HG02763 (cell line): ENCODE measurements at regions not wholly inside any gene's neighbourhood (a gene's known extent, or its start where the extent isn't known, plus 50 kb on each side); places are given as distances from the start of the nearest gene placed in this dataset.
"Not testable (repeated sequence)": the region's sequence is repeated elsewhere in the genome, so short reads cannot be mapped to it uniquely, and the experiment has no call there.

ENCODE experiments used
- ATAC-seq: cut with Tn5 transposase; IDR thresholded peaks from one replicate; pipeline ENCODE4 v1.9.1; 2021; ENCODE audit warnings: mild to moderate bottlenecking, moderate library complexity; ENCODE audit not compliant: unreplicated experiment

- ATAC-seq = no peak
These were observed 194.4 kb downstream of the IZUMO3 start for GRCh38 chr9:24351258-24351657.

- ATAC-seq = no peak
These were observed 203.2 kb downstream of the IZUMO3 start for GRCh38 chr9:24342457-24342856.

DNA sequence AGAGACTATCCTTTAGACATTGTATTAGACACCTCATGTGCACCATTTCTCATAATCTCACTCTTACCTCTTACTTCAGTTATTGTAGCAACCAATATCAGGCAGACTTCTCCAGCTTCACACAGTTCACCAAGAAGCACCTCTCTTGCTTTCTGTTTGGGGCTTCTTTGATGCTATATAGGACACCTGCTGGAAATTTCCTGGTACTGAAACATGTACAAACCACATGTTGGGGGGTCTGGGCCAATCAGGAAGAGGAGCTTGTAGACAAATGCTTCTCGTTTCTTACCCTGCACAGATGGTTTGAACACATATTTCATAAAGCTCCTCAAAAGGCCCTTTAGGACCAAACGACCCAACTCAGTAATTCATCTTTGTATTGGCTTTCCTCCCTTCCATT is 212.1 kb downstream of the IZUMO3 start:
- ATAC-seq = no peak

DNA sequence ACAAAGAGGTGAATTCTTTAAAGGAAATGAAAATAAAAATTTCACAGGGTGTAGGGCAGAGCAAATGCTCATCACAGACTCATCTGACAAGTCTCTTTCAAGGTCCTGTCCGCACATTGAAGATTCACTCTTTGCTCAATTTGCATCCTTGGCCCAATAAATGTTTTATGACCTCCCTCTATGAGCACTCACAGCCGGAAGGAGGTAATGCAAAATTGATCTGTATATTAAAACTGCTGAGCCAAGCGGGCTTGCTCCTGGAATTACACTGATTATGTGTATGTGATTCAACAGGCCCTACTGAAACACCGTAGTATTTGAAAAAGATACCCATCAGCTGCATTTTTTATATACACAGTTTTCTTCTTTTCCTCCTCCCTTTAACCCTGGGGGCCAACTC is 246.8 kb downstream of the IZUMO3 start:
- ATAC-seq = no peak

DNA sequence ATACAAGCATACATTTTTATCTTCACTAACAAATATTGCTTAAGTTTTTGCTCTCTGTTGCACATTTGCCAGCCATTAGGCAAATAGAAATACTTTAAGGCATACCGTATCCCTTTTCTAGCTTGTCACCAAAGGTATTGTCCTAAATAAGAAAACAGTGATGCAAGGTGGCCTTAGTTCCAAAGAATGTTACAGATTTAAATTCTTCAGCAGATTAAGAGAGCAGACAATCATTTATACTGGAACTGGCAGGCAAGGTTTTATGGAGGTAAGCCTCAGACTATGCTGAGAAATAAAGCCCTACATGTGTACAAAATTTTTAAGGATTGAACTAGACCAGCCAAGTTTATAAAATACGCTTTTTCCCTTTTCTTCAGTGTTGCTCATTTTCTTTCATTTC is 247.8 kb downstream of the IZUMO3 start:
- no peak for ATAC-seq

DNA sequence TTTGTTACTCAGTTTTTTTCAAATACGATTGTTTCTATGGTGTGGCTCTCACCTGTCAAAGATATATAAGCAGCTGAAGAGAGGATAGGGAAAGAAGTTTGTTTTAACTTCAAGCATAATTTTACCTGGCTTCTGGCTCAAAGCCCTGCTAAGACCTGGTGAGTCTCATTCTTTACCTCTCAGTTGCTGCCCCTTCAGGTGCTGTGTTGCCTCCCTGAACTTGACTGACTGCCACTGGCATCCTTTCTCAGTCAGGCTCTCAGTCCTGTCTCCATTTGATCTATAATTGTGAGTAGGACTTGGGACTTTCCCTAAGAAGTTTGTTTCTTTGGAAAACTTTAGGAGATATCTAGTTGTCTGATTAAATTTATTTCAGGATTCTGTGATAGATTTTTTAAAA is 249.6 kb downstream of the IZUMO3 start:
- no peak for ATAC-seq

GRCh38 chr9:24293386-24293785 is 252.3 kb downstream of the IZUMO3 start:
- ATAC-seq = no peak

GRCh38 chr9:24286761-24287160 is 258.9 kb downstream of the IZUMO3 start:
- no peak for ATAC-seq

DNA sequence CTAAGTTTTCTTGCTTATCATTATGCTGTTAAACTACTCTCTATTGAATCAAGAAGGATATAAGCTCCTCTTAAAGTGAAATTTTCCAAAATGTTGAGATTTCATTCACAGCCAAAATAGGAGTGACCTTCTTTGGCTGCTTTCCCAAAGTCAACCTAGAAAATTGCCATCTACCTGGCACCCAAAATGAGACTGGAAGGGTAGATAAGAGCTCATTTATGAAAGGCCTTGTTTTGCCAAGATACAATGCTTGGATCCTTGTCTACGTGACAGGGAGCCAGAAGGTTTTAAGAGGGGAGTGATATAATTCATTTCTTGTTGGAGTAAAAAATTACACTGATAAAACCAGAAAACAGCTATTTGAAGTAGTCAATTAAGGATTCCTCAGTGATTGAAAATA is 287.1 kb downstream of the IZUMO3 start:
- ATAC-seq = no peak

- ATAC-seq = no peak
These were observed 288.0 kb downstream of the IZUMO3 start for GRCh38 chr9:24257726-24258125.

- no peak for ATAC-seq
These were observed 299.7 kb downstream of the IZUMO3 start for GRCh38 chr9:24245988-24246387.

- no peak for ATAC-seq
These were observed 303.1 kb downstream of the IZUMO3 start for GRCh38 chr9:24242576-24242975.

GRCh38 chr9:24218656-24219055 is 327.0 kb downstream of the IZUMO3 start:
- ATAC-seq = no peak

GRCh38 chr9:24210641-24211040 is 335.1 kb downstream of the IZUMO3 start:
- no peak for ATAC-seq

GRCh38 chr9:24189986-24190385 is 355.7 kb downstream of the IZUMO3 start:
- no peak for ATAC-seq

DNA sequence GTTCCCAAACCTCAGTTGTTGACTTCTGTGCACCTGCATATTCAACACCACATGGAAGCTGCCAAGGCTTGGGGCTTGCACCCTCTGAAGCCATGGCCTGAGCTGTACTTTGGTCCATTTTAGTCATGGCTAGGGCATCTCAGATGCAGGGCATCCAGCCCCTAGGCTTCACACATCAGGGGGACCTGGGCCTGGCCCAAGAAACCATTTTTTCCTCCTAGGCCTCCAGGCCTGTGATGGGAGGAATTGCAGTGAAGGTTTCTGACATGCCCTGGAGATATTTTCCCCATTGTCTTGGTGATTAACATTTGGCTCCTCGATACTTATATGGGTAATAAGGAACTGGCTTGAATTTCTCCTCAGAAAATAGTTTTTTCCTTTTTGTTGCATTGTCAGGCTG is 354.5 kb upstream of the ELAVL2 start:
- ATAC-seq = not testable (repeated sequence)

DNA sequence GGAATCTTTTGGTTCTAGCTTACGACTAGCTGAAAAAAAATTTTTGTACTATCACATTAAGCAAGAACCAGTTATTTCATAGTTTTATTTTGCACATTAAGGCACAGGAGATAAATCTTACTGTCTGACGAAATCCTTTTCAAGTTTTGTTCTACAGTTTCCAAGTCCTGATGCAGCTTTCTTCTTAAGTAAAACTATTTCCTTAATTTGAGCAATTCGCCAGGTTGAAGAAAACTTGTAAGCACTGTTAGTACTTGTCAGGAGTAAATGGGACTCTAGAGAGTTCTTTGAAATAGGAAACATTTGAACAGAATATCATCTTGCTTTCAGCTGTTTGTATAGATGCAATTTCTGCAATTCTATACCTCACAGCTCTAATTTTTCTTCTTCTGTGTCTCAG is 318.8 kb upstream of the ELAVL2 start:
- ATAC-seq = no peak

DNA sequence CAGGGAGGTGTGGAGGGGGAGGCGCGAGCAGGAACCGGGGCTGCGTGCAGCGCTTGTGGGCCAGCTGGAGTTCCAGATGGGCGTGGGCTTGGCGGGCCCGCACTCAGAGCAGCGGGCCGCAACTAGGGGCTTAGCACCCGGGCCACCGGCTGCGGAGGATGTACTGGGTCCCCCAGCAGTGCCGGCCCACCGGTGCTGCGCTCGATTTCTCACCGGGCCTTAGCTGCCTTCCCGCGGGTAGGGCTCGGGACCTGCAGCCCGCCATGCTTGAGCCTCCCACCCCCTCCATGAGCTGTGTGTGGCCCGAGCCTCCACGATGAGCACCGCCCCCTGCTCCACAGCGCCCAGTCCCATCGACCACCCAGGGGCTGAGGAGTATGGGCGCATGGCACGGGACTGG is 309.0 kb upstream of the ELAVL2 start:
- ATAC-seq = not testable (repeated sequence)

- ATAC-seq = no peak
These were observed 306.2 kb upstream of the ELAVL2 start for GRCh38 chr9:24132244-24132643.

GRCh38 chr9:24127519-24127918 is 301.5 kb upstream of the ELAVL2 start:
- no peak for ATAC-seq

DNA sequence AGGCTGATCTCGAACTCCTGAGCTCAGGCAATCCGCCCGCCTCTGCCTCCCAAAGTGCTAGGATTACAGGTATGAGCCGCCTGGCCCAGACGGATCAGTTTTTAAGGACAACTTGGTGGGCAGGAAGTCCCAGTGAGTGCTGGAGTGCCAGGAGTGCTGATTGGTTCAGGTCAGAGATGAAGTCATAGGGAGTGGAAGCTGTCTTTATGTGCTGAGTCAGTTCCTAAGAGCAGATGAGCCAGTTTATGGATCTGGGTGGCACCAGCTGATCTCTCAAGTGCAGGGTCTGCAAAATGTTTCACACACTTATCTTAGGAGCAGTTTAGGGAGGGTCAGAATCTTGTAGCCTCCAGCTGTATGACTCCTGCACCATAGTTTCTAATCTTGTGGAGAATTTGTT is 292.1 kb upstream of the ELAVL2 start:
- no peak for ATAC-seq

- no peak for ATAC-seq
These were observed 270.7 kb upstream of the ELAVL2 start for GRCh38 chr9:24096756-24097155.

DNA sequence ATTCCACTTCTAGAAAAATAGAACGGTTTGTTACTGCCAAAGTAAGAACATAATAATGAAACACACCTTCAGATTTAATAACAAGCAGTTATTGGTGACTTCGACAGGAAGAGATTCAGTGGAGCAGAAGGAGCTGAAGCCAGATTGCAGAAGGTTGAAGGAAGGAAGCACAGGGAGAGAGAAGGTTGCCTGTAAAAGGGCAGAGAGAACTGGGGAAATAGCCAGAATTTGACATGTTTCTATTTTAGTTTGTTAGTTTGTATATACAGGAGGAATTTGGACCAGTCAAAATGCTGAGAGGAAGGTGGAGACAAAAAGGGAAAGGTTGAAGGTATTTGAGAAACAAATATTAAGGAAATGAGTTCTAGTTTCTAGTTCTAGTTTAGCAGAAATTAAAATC is 269.2 kb upstream of the ELAVL2 start:
- ATAC-seq = no peak

DNA sequence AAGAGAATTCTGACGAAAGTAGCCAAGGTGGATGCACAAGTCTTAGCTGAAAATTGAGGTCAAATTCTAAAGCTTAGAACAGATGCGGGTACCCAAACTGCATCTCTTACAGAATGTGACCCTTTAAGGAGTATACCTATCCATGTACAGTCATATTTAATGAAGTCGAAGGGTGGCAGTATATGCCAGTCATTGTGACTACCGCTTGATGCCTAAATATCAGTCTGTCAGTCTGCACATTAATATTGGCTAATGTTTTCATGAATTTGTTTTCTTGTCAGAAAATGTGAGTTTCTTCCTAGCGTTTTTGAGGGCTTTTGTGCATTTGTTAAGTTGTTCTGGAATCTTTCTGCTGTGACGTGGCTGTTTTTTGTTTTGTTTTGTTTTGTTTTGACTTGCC is 264.5 kb upstream of the ELAVL2 start:
- no peak for ATAC-seq
